H9 (cell line): ENCODE measurements at regions not wholly inside any gene's neighbourhood (a gene's known extent, or its start where the extent isn't known, plus 50 kb on each side); places are given as distances from the start of the nearest gene placed in this dataset.

ENCODE experiments used
- DNase-seq: peaks from one replicate; pipeline ENCODE4 v3.0.0-alpha.2; 2017
- H2AFZ ChIP-seq: one replicate; pipeline ENCODE4 v1.6.1; 2013; ENCODE audit warnings: mild to moderate bottlenecking, low read length, control low read depth, moderate library complexity
- H2AK5ac ChIP-seq: 2 replicates; pipeline ENCODE4 v1.6.1; 2013; ENCODE audit warnings: low read length, control low read depth, mixed read lengths; ENCODE audit not compliant: insufficient read length
- H2BK120ac ChIP-seq: one replicate; pipeline ENCODE4 v1.6.1; 2013; ENCODE audit warnings: low read depth, mild to moderate bottlenecking, low read length, control low read depth, inconsistent platforms; ENCODE audit not compliant: poor library complexity, severe bottlenecking
- H2BK12ac ChIP-seq: 2 replicates; pipeline ENCODE4 v1.6.1; 2013; ENCODE audit warnings: low read length, control low read depth, mixed read lengths, low read depth; ENCODE audit not compliant: insufficient read length
- H2BK15ac ChIP-seq: 2 replicates; pipeline ENCODE4 v1.6.1; 2013; ENCODE audit warnings: low read depth, low read length, control low read depth
- H2BK20ac ChIP-seq: one replicate; pipeline ENCODE4 v1.6.1; 2013; ENCODE audit warnings: low read depth, mild to moderate bottlenecking, low read length, control low read depth, inconsistent platforms; ENCODE audit not compliant: poor library complexity, severe bottlenecking
- H2BK5ac ChIP-seq: 2 replicates; pipeline ENCODE4 v1.6.1; 2013; ENCODE audit warnings: low read length, control low read depth, mixed read lengths; ENCODE audit not compliant: insufficient read length
- H3K14ac ChIP-seq: 2 replicates; pipeline ENCODE4 v1.6.1; 2013; ENCODE audit warnings: low read length, control low read depth; ENCODE audit not compliant: insufficient read depth
- H3K18ac ChIP-seq: 2 replicates; pipeline ENCODE4 v1.6.1; 2013; ENCODE audit warnings: low read depth, mild to moderate bottlenecking, mixed read lengths, low read length, control low read depth; ENCODE audit not compliant: insufficient read length
- H3K23ac ChIP-seq: 2 replicates; pipeline ENCODE4 v1.6.1; 2013; ENCODE audit warnings: low read length, control low read depth, mixed read lengths, low read depth; ENCODE audit not compliant: insufficient read length
- H3K23me2 ChIP-seq: 2 replicates; pipeline ENCODE4 v1.6.1; 2013; ENCODE audit warnings: low read depth, mild to moderate bottlenecking, mixed read lengths, low read length, control low read depth; ENCODE audit not compliant: insufficient read length, poor library complexity, severe bottlenecking
- H3K27ac ChIP-seq: 2 replicates; pipeline ENCODE4 v1.5.1; 2013; ENCODE audit warnings: low read length, control low read depth, mixed read lengths, low read depth; ENCODE audit not compliant: insufficient read length
- H3K27me3 ChIP-seq: 2 replicates; pipeline ENCODE4 v1.6.1; 2013; ENCODE audit warnings: low read length, control low read depth, inconsistent platforms; ENCODE audit not compliant: insufficient read depth
- H3K4ac ChIP-seq: 2 replicates; pipeline ENCODE4 v1.6.1; 2013; ENCODE audit warnings: low read depth, mild to moderate bottlenecking, control low read depth, inconsistent platforms, low read length, moderate library complexity
- H3K4me1 ChIP-seq: 2 replicates; pipeline ENCODE4 v1.6.1; 2013; ENCODE audit warnings: low read length, control low read depth, inconsistent platforms; ENCODE audit not compliant: insufficient read depth
- H3K4me2 ChIP-seq: 2 replicates; pipeline ENCODE4 v1.6.1; 2013; ENCODE audit warnings: low read length, control low read depth, mixed read lengths; ENCODE audit not compliant: insufficient read length, insufficient read depth
- H3K56ac ChIP-seq: 2 replicates; pipeline ENCODE4 v1.6.1; 2013; ENCODE audit warnings: low read depth, mild to moderate bottlenecking, mixed read lengths, low read length, control low read depth; ENCODE audit not compliant: insufficient read length
- H3K79me1 ChIP-seq: 2 replicates; pipeline ENCODE4 v1.6.1; 2013; ENCODE audit warnings: low read depth, mild to moderate bottlenecking, moderate library complexity, low read length, control low read depth, inconsistent platforms; ENCODE audit not compliant: insufficient read depth, poor library complexity, severe bottlenecking
- H3K79me2 ChIP-seq: 2 replicates; pipeline ENCODE4 v1.6.1; 2013; ENCODE audit warnings: low read length, control low read depth, inconsistent platforms; ENCODE audit not compliant: insufficient read depth
- H3K9ac ChIP-seq: 2 replicates; pipeline ENCODE4 v1.6.1; 2013; ENCODE audit warnings: low read length, control low read depth, mixed read lengths; ENCODE audit not compliant: insufficient read length; ENCODE audit errors: extremely low read depth
- H3K9me3 ChIP-seq: one replicate; pipeline ENCODE4 v1.6.1; 2013; ENCODE audit warnings: low read depth, low read length, inconsistent platforms; ENCODE audit not compliant: control insufficient read depth
- H3T11ph ChIP-seq: one replicate; pipeline ENCODE4 v1.6.1; 2013; ENCODE audit warnings: mild to moderate bottlenecking, low read length, control low read depth, inconsistent platforms
- H4K20me1 ChIP-seq: one replicate; pipeline ENCODE4 v1.6.1; 2013; ENCODE audit not compliant: control insufficient read depth, insufficient read length, insufficient read depth
- H4K5ac ChIP-seq: 2 replicates; pipeline ENCODE4 v1.6.1; 2013; ENCODE audit warnings: low read depth, mild to moderate bottlenecking, mixed read lengths, low read length, control low read depth; ENCODE audit not compliant: insufficient read length
- H4K8ac ChIP-seq: replicated peaks from 2 replicates; pipeline ENCODE4 v1.6.1; 2013; ENCODE audit warnings: low read length, control low read depth, mixed read lengths, low read depth; ENCODE audit not compliant: insufficient read length
- H4K91ac ChIP-seq: 2 replicates; pipeline ENCODE4 v1.6.1; 2013; ENCODE audit warnings: low read depth, mild to moderate bottlenecking, moderate library complexity, mixed read lengths, low read length, control low read depth; ENCODE audit not compliant: insufficient read length
- H3K27ac Mint-ChIP-seq, 3 experiments: 2 replicates in 2 of 3; 3 replicates in 1 of 3; pipeline ENCODE4 v1.8.0; 2020 to 2021; ENCODE audit warnings: mixed read lengths in 3 of 3, mild to moderate bottlenecking in 1 of 3, moderate library complexity in 1 of 3
- H3K27me3 Mint-ChIP-seq: 2 replicates; pipeline ENCODE4 v1.8.0; 2021; ENCODE audit warnings: low read depth, mild to moderate bottlenecking, moderate library complexity, mixed read lengths
- H3K36me3 Mint-ChIP-seq, 3 experiments: 2 replicates in 2 of 3; 3 replicates in 1 of 3; pipeline ENCODE4 v1.8.0; 2020 to 2021; ENCODE audit warnings: low read depth in 3 of 3, mixed read lengths in 3 of 3; ENCODE audit not compliant: insufficient read depth in 1 of 3
- H3K4me1 Mint-ChIP-seq, 2 experiments: 2 replicates each; pipeline ENCODE4 v1.8.0; 2020; ENCODE audit warnings: mixed read lengths in 2 of 2
- H3K4me3 Mint-ChIP-seq, 2 experiments: 2 replicates in 1 of 2; 3 replicates in 1 of 2; pipeline ENCODE4 v1.8.0; 2020 to 2021; ENCODE audit warnings: mild to moderate bottlenecking in 2 of 2, mixed read lengths in 2 of 2, moderate library complexity in 1 of 2
- H3K9me3 Mint-ChIP-seq, 2 experiments: 2 replicates in 1 of 2; 3 replicates in 1 of 2; pipeline ENCODE4 v1.8.0; 2020; ENCODE audit warnings: mild to moderate bottlenecking in 2 of 2, mixed read lengths in 2 of 2, moderate library complexity in 1 of 2
- CTCF ChIP-seq: fragments of 200-600 bp; sonication (generic); conservative IDR thresholded peaks from 3 replicates; pipeline ENCODE4 v1.8.0; 2021; ENCODE audit warnings: antibody characterized with exemption, mild to moderate bottlenecking
- WGBS: extraction: QIAGEN DNeasy Blood & Tissue Kit; methylation state at CpG from one replicate; pipeline ENCODE4 v1.1.7; 2013; ENCODE audit warnings: missing lambda C conversion rate, low lambda C conversion rate, mixed read lengths; ENCODE audit not compliant: insufficient read length; ENCODE audit errors: extremely low coverage; 5-methylcytosine and 5-hydroxymethylcytosine counted together

GRCh38 chr1:59083946-59084865 is 212.7 kb upstream of the FGGY start:
- Histone ChIP-seq H3K14ac (peak overlapping the region; percentile 41; the same call in 1 of the 2 replicates), H4K8ac (no peak overlapping the region), H2BK5ac (no peak overlapping the region), H3K23me2 (no peaks in the 10 kb centered on the region), H3K56ac (no peak overlapping the region), H4K20me1 (no peaks in the 10 kb centered on the region), H2AFZ (peak overlapping the region; percentile 17), H4K91ac (no peak overlapping the region), H2BK15ac (no peak overlapping the region), H2BK12ac (no peak overlapping the region), H3T11ph (no peak overlapping the region), H4K5ac (no peak overlapping the region), H3K18ac (no peak overlapping the region), H3K23ac (no peak overlapping the region), H3K4me1 (peaks cover 8% of the 10 kb centered on the region; the same call in 1 of the 2 replicates), H3K27ac (peak overlapping the region; percentile 47), H3K4ac (no peak overlapping the region), H3K9ac (no peak overlapping the region), H3K4me2 (no peak overlapping the region), H3K79me1 (no peaks in the 10 kb centered on the region), H2BK120ac (no peak overlapping the region), H2AK5ac (no peak overlapping the region), H3K9me3 (no peaks in the 10 kb centered on the region), H3K79me2 (no peaks in the 10 kb centered on the region), H2BK20ac (no peak overlapping the region), H3K27me3 (no peaks in the 10 kb centered on the region)
- H3K27ac Mint-ChIP-seq, result peak overlapping the region; percentile 78 to 94 (median 85); a peak in 5 of 7 replicates
- WGBS, result no CpG with 5 or more reads among the region's 9 CpGs
- peak; percentile 66 for DNase-seq
- no peak overlapping the region; a peak in 1 of 5 replicates for H3K4me3 Mint-ChIP-seq
- H3K36me3 Mint-ChIP-seq, result peaks cover 0 to 6% (median 2%) of the 10 kb centered on the region in 3 experiments; a peak in 5 of 7 replicates
- no peaks in the 10 kb centered on the region; the same call in 1 of the 2 replicates for H3K27me3 Mint-ChIP-seq
- peaks cover 34 to 42% of the 10 kb centered on the region in 2 experiments for H3K4me1 Mint-ChIP-seq
- peaks cover under 1 to 5% of the 10 kb centered on the region in 2 experiments; a peak in 4 of 5 replicates for H3K9me3 Mint-ChIP-seq
- no peak for TF ChIP-seq CTCF
